Renal pelvis (tissue), 1 donor: ENCODE measurements at regions not wholly inside any gene's neighbourhood (a gene's known extent, or its start where the extent isn't known, plus 50 kb on each side); places are given as distances from the start of the nearest gene placed in this dataset.

Experiments
- DNase-seq: peaks from one replicate; pipeline ENCODE4 v3.0.0-alpha.2; 2013

GRCh38 chr2:120425014-120425413, 79.1 kb downstream of the INHBB start:
- DNase-seq = no peak

DNA sequence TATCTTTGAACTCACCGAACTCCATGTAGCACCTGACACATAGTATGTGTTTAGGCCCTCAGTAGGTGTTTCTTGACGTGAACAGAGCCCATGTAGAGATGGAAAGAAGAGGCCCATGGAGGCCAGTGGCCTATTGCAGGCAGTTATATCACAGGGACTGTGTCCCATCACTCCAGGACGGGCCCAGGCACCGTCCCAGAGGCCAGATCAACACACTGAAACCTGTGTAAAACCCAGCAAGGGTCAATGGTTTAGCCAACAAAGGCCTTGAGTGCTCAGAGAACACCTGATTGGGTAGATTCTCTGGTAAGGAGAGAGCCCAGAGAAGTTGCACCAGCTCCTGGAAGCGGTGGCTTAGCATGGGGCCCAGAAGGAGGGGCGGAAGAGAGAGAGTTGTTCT, 82.8 kb downstream of the INHBB start:
- DNase-seq = no peak

- DNase-seq = no peak
Observed at GRCh38 chr2:120429586-120430500, 83.9 kb downstream of the INHBB start.

- DNase-seq = no peak
Observed at GRCh38 chr2:120430501-120430830, 84.5 kb downstream of the INHBB start.

- DNase-seq = no peak
Observed at GRCh38 chr2:120430957-120431356, 85.0 kb downstream of the INHBB start.

- no peak for DNase-seq
Observed at GRCh38 chr2:120431386-120432292, 85.7 kb downstream of the INHBB start.

DNA sequence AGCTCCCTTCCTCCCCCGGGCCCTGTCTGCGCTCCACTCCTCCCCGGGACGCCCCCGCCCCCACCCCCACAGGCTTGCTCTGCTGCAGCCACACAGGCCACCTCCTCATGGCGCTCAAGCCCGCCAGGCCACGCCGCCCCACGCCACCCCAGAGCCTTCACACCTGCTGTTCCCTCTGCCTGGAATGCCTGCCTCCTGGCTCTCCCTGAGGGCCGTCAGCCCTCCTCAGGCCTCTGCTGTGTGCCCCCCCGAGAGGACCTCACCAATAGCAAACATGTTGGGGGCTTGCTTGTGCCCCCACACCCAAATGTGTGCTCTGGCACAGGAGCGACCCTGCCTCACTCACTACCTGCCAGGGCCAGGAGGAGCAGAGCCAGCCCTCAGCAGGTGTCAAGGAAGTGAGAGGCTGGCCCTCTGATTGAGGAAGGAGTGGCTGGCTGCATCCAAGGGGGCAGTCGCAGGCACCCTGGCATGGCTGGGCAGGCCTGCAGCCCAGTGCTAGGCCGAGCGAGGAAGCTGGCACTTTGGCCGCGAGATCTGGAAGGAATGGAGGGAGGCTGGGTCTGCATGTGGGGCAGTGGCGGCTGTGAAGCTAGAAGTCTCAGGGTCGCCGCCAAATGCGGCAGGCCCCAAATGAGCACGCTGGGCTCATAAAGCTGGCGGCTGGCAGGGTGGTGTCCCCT, 86.5 kb downstream of the INHBB start:
- DNase-seq = no peak

DNA sequence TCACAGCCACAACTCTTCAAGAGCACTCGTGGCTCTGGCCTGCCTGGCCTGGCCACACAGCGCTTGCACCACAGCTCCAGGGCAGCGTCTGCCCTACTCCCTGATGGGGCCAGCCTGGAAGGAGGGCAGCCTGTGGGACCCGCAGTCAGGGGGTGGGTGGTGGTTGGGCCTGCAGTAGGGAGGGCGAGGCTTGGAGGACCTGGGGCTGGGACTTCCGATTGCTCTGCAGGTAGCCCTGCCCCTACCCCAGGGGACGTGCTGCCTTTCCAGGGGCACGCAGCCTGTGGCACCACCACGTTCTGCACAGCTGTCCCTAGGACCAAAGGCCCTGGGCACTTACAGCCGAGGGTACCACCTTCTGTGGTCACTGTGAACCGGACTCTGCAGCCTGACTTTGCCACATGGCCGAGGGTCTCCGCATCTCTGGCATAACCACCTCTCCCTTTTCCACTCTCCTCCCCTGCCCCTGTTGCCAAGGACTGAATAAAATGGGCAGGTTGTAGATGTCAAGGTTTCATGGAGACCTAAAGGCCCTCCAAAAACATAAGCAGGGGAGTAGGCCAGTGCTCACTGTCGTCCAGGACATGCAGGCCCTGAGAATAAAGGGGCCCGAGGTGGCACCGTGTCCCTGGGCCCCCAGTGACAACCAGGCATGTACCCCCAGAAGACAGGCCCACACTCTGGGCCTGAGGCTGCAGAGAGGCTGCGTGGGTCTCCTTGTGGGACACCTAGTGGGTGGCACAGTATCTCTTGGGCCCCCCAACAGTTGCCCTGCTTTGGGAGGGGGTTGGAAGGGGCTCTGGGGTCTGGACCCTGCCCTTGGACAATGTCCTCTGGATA, 87.3 kb downstream of the INHBB start:
- DNase-seq = no peak

- no peak for DNase-seq
Observed at GRCh38 chr2:120433816-120434290, 87.9 kb downstream of the INHBB start.

DNA sequence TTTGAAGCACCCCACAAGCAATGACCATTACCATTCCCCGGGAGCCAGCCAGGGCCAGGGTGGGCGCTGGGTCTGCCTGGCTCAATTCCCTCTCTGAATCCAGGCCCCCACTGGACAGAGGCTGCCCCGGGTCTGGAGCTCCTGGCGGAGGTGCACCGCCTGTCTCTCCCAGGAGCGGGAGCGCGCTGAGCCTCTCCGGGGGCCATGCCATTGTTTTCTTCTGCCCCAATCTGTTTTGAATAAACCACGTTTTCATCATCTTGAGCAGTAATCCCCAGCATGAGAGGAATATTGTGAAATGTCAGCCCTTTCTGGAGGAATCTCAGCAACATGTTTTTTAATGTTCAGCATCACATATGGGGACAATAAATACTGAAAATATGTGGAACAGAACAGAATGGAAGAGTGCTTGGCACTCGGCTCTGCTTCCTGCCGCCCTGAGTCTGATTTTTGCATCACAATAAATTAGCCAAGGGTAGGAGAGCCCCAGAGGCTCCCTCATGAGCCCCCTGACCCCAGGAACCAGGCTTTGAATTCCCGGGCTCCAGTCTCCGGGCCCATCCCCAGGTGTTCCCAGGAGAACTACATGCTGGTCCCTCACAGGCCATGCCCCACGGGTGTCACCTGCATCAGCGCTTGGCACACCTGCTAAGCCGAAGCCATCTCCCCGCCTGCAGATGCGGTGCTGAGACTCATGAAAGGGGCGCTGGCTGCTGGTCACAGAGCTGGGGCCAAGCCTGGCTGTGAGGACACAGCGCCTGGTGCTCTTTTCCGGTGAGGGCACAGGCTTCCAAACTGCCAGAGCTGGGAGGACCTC, 88.8 kb downstream of the INHBB start:
- DNase-seq = no peak

GRCh38 chr2:120435671-120436459, 89.9 kb downstream of the INHBB start:
- DNase-seq = no peak

DNA sequence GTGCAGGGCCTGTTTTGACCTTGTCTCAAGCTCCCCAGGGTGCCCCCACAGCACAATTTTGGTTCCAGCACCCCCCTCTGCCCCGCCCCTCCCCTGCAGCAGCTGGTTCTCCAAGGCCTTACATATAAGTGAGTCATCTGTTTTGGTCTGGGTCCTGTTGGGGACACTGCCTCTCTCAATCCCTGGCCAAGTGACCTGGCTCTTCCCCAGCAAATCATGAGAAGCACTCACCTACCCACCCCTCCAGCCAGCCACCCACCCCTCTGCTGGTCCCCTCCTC, 90.5 kb downstream of the INHBB start:
- no peak for DNase-seq

- DNase-seq = no peak
Observed at GRCh38 chr2:120436885-120437603, 91.1 kb downstream of the INHBB start.

GRCh38 chr2:120437604-120438000, 91.7 kb downstream of the INHBB start:
- DNase-seq = no peak

DNA sequence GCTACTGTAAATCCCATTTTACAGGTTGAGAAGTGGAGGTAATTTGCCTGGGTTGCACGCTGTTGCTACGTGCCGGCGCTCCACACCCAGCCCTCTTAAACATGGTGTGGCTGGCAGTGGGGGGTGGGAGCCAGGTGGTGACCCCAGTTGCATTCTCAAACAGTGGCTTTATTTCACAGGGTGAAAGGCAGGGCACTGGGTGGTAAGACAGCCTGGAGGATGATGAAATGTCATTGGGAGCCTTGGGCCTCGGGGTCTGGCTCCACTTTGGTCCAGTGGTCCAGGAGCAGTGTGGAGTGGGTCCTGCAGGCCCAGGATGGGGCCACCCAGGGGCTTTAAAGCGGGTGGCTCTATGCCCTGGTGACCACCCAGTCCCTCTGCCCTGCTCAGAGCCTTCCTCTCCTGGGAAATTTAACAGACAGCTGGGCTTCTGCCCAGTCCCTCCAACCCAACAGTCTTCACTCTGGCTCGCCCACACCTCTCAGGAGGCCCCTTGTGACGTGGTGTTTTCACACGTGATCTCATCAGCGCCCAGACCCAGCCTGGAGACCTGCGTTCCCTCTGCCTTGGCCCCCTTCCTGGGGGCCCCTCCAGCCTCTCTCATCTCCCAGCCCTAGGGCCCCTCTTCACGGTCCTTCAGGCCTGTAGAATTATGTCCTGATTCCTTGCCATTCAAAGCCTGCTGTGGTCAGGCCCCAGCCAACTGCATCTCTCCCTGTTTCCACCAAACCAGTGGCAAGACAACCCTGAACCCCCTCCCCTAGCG, 92.5 kb downstream of the INHBB start:
- no peak for DNase-seq

DNA sequence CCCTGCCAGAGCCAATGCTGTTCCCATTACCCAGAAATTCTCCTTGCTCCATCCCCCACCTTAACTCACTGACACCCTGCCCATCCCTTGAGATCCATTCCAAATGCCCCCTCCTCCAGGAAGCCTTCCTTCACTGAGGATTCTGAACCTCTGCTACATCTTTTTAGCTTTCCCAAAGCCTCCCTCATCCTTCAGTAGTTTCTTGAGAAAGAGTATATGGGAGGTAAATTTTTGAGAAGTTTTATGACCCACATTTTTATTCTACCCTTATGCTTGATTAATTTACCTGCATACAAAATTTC, 93.1 kb downstream of the INHBB start:
- no peak for DNase-seq

- DNase-seq = no peak
Observed at GRCh38 chr2:120439637-120440384, 93.9 kb downstream of the INHBB start.
